ENCODE measurements at regions not wholly inside any gene's neighbourhood (a gene's known extent, or its start where the extent isn't known, plus 50 kb on each side); places are given as distances from the start of the nearest gene placed in this dataset.
A peak's percentile ranks its signal among the peaks of the same experiment; 100 is the strongest.

DNA sequence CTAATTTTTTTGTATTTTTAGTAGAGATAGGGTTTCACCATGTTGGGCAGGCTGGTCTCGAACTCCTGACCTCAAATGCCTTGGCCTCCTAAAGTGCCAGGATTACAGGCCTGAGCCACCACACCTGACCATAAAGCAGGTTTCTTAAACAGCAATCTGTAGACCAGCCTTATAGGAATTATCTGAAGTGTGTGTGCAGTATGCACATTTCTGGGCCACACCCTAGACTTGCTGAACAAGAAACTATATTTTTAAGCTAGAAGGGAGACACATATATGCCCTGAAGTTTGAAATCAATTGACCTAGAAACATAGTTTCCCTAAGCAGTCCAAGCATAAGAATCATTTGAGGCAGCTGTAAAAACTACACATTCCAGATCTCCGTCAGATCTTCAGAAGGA, 805.7 kb downstream of the TUSC7 start:
- no peak overlapping the region for H3K4me3 ChIP-seq (ENCODE audit: low read depth, low read length)
- no peak for TF ChIP-seq CTCF (IDR thresholded peaks at IDR 0.05; ENCODE audit: low read depth, low read length, missing control alignments)
- no peak for DNase-seq (ENCODE audit: low read depth)

DNA sequence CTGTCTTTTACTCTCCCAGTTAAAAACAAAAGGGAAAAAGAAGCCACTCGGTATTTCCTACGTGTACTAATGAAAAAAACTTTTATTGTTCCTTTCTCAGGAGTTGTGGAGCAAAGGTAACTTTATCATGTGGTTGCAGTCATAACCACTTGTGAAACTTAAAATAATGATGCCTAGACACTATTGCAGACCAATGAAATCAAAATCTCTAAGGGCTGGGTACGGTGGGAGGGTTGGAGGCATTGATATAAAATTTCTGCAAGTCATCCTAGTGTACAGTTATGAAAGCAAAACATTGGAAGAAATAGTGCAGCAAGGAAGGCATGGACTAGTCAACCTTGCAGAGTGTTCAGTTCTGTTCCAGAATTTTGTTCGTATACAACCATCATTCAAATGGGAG, 808.8 kb downstream of the TUSC7 start:
- no peak overlapping the region for H3K4me3 ChIP-seq (ENCODE audit: low read depth, low read length)
- no peak for DNase-seq (ENCODE audit: low read depth)
- TF ChIP-seq CTCF (IDR thresholded peaks at IDR 0.05; ENCODE audit: low read depth, low read length, missing control alignments), result no peak

DNA sequence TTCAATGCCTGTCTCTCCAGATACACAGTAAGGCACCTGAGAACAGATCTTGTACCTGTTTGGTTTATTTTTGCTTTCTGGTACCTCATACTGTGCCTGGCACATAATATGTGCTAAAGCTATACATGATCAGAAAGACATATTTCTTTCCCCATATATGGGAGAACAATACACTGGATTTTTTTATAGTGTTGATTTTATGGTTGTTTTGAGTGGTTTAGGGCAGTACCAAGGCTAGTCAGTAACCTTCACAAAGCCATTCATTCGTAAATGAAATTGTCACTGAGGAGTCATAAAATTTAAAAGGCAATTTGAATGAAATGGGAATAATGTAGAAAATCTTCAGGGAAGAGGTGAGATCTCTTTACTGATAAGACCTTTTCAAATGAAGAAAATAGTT, 810.2 kb downstream of the TUSC7 start:
- no peak for DNase-seq (ENCODE audit: low read depth)
- H3K4me3 ChIP-seq (ENCODE audit: low read depth, low read length), result no peak overlapping the region
- TF ChIP-seq CTCF (IDR thresholded peaks at IDR 0.05; ENCODE audit: low read depth, low read length, missing control alignments), result no peak

DNA sequence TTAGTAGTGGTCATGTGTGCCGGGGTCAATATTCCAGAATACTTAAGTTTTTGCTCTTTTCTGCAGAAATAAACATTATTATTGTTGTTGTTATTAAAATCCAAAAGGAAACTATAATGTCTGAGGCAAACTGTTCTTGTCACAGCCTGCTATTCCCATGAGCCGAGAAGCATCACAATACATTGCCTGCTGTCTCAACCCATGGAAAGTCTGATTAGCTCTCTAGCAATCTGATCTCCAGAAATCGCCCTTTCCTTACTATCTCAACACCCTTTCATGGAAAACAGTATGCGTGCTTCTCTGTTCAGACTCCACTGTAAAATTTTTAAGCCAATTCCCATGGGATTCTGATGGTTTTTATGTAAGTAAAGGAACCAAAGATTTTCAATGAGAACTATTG, 811.0 kb downstream of the TUSC7 start:
- TF ChIP-seq CTCF (IDR thresholded peaks at IDR 0.05; ENCODE audit: low read depth, low read length, missing control alignments), result no peak
- H3K4me3 ChIP-seq (ENCODE audit: low read depth, low read length), result no peak overlapping the region
- no peak for DNase-seq (ENCODE audit: low read depth)

GRCh38 chr3:117523418-117523817, 813.8 kb downstream of the TUSC7 start:
- TF ChIP-seq CTCF (IDR thresholded peaks at IDR 0.05; ENCODE audit: low read depth, low read length, missing control alignments), result no peak

GRCh38 chr3:117524890-117525289, 815.3 kb downstream of the TUSC7 start:
- H3K4me3 ChIP-seq (ENCODE audit: low read depth, low read length), result no peak overlapping the region
- TF ChIP-seq CTCF (IDR thresholded peaks at IDR 0.05; ENCODE audit: low read depth, low read length, missing control alignments), result no peak
- no peak for DNase-seq (ENCODE audit: low read depth)

More at GRCh38 chr3:117523418-117523817, 813.8 kb downstream of the TUSC7 start:
- H3K4me3 ChIP-seq (ENCODE audit: low read depth, low read length), result no peak overlapping the region
- no peak for DNase-seq (ENCODE audit: low read depth)

DNA sequence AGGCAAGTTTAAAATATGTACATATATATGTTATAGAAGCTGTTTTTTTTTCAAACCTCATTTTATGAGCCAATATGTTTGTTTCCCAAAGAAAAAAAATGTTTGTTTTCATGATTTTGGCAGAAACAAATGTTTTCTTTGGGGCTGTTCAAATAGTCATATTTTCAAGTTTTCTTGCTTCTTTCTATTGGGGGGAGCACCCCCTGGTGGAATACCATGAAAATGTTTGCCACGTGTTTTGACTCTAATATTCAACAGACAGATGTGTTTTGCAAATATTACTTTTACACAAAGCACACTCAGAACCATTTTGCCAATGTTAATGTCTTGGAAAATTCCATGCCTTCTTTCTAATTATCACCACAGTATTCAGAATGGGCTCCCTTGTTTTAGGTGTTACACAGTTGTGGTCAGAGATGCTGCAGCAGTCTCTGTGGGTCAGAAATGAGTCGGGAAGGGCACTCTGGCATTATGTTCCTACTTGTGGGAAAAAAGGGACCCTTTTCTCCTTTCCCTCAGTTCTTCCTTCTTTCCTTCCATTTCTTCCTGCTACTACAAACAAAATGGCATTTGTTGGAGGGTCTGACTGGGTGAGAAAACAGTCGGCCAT, 817.0 kb downstream of the TUSC7 start:
- DNase-seq (ENCODE audit: low read depth), result no peak
- H3K4me3 ChIP-seq (ENCODE audit: low read depth, low read length), result no peak overlapping the region
- peak; percentile 56 for TF ChIP-seq CTCF (IDR thresholded peaks at IDR 0.05; ENCODE audit: low read depth, low read length, missing control alignments)

Measured in GM12864 (cell line).